ENCODE measurements at regions not wholly inside any gene's neighbourhood (a gene's known extent, or its start where the extent isn't known, plus 50 kb on each side); places are given as distances from the start of the nearest gene placed in this dataset.

DNA sequence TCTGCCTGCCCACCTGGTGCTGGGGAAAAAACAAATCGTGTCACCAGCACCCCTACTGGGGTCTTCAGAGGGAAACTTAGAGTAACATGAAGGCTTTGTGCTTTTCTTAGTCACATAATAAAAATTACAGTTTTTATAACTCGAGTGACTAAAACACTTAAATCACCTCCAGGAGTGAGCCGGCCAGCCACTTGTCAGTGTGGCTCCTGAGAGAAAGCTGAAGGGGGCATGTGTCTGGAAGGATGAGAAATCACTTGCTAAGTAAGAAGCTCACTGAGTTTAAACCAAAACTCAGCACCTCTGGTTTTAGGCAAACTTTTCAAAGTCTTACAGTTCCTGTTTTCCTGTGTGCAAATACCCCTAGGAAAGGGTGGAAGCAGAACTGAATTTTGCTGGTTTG, 372.2 kb downstream of the CDH26 start:
- POLR2A ChIA-PET = no interaction called here
- DNase-seq (ENCODE audit: extremely low spot score) = no peak
- TF ChIP-seq, protein P1, sequence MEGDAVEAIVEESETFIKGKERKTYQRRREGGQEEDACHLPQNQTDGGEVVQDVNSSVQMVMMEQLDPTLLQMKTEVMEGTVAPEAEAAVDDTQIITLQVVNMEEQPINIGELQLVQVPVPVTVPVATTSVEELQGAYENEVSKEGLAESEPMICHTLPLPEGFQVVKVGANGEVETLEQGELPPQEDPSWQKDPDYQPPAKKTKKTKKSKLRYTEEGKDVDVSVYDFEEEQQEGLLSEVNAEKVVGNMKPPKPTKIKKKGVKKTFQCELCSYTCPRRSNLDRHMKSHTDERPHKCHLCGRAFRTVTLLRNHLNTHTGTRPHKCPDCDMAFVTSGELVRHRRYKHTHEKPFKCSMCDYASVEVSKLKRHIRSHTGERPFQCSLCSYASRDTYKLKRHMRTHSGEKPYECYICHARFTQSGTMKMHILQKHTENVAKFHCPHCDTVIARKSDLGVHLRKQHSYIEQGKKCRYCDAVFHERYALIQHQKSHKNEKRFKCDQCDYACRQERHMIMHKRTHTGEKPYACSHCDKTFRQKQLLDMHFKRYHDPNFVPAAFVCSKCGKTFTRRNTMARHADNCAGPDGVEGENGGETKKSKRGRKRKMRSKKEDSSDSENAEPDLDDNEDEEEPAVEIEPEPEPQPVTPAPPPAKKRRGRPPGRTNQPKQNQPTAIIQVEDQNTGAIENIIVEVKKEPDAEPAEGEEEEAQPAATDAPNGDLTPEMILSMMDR (IDR thresholded peaks at IDR 0.05; ENCODE audit: control extremely low read depth, extremely low read depth, low read depth, missing control alignments) = no peak
- CTCF ChIA-PET = no interaction called here

DNA sequence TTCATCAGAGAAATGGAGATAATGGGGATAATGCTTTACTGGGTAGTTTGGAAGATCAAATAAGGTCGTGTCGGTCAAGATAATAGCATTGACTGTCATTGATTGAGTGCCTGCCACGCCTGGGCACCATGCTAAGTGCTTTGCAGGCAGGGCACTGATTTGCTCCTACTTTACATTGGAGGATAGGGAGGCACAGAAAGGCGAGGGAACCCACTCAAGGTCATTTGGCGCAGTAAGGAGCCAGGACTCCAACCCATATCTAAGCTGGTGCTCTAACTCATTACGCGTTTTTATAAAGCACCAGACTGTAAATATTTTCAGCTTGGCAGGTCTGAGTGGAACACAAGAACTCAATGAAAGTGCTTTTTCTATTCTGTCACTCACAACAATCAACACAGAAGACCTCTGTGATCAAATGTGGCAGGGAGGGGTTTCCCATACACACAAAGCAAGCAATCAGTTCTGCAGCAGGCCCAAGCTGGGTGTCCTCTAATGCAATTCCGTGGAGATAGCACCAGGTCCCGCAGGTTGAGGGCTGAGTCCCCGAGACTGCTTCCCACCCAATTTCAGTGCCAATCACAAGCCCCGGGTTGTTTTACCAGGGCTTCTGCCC, 373.6 kb downstream of the CDH26 start:
- TF ChIP-seq, protein P1 (IDR thresholded peaks at IDR 0.05; ENCODE audit: control extremely low read depth, extremely low read depth, low read depth, missing control alignments) = no peak
- no peak for DNase-seq (ENCODE audit: extremely low spot score)
- ChIA-PET POLR2A (no interaction called here), CTCF (no interaction called here)

GRCh38 chr20:60332523-60332922, 374.3 kb downstream of the CDH26 start:
- ChIA-PET POLR2A (no interaction called here), CTCF (no interaction called here)
- TF ChIP-seq, protein P1 (IDR thresholded peaks at IDR 0.05; ENCODE audit: control extremely low read depth, extremely low read depth, low read depth, missing control alignments) = no peak
- no peak for DNase-seq (ENCODE audit: extremely low spot score)

DNA sequence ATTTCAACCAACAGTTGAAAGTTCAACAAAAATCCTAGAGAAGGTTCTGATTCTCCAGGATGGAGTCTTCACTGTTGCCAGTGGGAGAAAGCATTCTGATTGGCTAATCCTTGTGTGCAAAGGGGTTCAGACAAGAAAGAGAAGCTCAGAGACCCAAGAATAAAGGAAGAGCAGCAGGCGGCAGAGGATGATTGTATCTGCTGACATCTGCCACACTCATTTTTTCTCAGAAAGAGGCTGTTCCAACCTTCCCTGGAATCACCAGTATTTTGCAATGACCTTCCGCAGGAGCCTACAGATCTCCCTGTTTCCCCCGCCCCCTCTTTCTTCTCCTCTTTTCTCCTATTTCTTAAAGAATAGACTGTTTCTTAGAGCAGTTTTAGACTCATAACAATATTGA, 376.7 kb downstream of the CDH26 start:
- CTCF ChIA-PET = no interaction called here
- POLR2A ChIA-PET = no interaction called here
- DNase-seq (ENCODE audit: extremely low spot score) = no peak
- TF ChIP-seq, protein P1 (IDR thresholded peaks at IDR 0.05; ENCODE audit: control extremely low read depth, extremely low read depth, low read depth, missing control alignments) = no peak

DNA sequence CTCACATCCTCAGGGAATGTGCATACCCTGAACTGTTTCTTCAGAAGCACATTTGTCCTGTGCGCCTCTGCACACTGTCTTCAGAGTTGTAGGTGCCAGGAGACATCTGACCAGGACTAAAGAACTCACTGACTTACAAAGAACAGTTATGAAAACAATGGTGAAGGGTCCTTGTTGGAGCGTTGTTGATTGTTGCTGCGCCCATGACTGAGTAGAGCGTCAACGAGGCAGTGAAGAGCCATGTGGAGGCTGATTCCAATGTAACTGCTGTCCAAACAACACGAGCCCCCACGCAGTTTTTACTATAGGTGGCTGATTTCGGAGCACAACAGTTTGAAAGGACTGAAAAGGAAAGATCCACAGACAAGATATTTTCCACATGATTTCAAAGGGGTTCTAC, 380.3 kb downstream of the CDH26 start:
- TF ChIP-seq, protein P1 (IDR thresholded peaks at IDR 0.05; ENCODE audit: control extremely low read depth, extremely low read depth, low read depth, missing control alignments) = no peak
- ChIA-PET POLR2A (no interaction called here), CTCF (no interaction called here)
- DNase-seq (ENCODE audit: extremely low spot score) = no peak

GRCh38 chr20:60339738-60340137, 381.5 kb downstream of the CDH26 start:
- ChIA-PET POLR2A (no interaction called here), CTCF (no interaction called here)
- DNase-seq (ENCODE audit: extremely low spot score) = no peak
- TF ChIP-seq, protein P1 (IDR thresholded peaks at IDR 0.05; ENCODE audit: control extremely low read depth, extremely low read depth, low read depth, missing control alignments) = no peak

DNA sequence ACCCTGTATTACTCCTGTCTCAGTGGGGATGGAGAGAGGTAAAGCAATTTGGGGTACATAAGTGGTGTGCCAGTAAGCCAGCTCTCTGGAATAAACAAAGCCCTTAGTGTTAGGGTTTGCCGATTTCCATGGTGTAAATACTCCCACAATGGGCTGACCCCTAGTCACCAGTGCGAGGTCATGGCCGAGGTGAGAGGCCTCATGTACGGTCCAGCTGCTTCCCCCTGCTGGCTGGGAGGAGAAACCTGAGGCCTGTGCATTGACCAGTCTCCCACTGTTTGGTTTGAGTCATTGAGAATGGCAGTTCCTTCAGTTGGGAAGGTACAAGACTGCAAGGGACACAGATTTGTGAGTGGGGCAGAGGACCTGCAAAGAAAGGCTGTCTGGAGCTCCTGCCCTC, 382.0 kb downstream of the CDH26 start:
- TF ChIP-seq, protein P1 (IDR thresholded peaks at IDR 0.05; ENCODE audit: control extremely low read depth, extremely low read depth, low read depth, missing control alignments) = no peak
- CTCF ChIA-PET = no interaction called here
- DNase-seq (ENCODE audit: extremely low spot score) = no peak
- POLR2A ChIA-PET = no interaction called here
